ENCODE measurements at regions not wholly inside any gene's neighbourhood (a gene's known extent, or its start where the extent isn't known, plus 50 kb on each side); places are given as distances from the start of the nearest gene placed in this dataset.

DNA sequence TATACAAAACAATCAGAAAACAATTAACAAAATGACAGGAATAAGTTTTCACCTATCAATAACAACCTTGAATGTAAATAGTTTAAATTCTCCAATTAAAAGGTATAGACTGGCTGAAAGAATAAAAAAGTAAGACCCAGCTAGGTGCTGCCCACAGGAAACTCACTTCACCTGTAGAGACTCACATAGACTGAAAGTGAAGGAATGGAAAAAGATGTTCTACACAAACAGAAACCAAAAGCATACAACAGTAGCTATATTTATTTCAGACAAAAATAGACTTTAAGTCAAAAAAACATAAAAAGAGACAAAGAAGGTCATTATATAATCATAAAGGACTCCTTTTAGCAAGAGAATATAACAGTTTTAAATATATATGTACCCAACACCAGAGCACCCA is 152.4 kb upstream of the PWP1 start:
- no peak for DNase-seq

DNA sequence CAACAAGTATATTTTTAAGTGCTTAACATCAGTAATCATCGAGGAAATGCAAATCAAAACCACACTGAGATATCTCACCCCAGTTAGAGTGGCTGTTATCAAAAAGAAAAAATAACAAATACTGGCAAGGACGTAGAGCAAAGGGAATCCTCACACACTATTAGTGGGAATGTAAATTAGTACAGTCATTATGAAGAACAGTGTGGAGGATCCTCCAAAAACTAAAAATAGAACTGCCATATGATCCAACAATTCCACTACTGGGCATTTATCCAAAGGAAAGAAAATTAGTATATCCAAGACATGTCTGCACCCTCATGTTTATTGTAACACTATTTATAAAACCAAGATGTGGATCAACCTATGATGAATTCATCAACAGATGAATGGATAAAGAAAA is 149.0 kb upstream of the PWP1 start:
- no peak for DNase-seq

DNA sequence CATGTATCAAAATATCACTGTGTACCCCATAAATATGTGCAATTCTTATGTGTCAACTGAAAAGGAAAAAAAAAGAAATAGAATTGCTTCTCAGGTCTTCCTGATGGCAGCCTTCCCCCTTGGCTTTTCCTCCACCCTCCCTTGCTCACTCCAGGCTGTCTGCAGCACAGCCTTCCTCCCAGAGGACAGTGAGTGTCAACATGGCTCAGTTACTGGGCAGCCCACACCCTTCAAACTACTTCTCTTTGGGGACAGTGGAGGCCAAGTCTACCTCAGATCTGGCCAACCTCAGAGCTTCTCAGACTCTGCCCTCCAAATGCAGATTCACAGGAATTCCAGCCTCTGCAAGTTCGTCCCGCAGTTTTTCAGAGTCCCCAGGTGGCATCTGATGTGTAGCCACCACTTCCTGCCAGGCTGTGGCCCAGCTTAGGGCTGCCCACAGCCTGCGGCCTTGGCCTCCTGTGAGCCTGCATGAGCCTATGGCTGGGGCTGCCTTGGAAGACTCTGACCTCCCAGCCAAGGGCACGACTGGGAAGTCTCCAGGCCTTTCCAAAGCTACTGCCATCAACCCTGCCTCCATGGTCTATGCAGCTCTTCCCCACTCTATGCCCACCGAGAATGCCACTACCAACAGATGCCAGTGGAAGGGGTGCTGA is 148.0 kb upstream of the PWP1 start:
- DNase-seq: no peak

DNA sequence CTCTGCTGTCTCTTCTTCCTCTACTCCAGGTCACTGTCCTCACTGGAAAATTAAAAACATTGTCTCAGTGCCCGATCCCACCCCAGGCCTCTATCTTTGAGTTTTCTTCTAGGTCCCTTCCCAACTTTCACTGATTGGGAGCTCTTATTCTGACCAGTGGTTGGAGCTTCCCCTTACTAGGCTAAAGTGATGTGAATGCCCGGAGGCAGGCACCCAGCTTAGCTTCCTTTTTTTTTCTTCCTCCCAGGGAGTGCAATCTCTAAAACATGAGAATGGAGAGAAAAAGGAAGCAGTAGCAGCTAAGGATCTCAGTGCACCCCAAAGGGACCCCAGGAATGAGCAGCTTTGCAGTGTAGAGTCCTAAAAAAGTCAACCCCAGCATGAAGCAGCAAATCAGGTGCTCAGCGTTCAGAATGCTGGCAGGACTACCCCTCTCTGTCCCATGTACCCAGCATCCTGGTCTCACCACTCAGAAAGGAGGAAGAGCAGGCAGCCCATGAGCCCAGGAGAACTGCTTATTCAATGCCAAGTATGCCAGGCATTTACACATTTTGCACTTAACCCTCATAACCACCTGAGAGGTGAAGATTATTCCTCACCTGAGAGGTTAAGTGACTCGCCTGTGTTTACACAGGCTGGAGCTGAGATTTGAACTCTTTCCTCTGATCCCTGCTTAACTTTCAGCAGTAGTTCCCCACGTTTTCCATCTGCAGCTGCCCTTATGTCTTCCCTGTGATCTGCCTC is 146.2 kb upstream of the PWP1 start:
- no peak for DNase-seq

DNA sequence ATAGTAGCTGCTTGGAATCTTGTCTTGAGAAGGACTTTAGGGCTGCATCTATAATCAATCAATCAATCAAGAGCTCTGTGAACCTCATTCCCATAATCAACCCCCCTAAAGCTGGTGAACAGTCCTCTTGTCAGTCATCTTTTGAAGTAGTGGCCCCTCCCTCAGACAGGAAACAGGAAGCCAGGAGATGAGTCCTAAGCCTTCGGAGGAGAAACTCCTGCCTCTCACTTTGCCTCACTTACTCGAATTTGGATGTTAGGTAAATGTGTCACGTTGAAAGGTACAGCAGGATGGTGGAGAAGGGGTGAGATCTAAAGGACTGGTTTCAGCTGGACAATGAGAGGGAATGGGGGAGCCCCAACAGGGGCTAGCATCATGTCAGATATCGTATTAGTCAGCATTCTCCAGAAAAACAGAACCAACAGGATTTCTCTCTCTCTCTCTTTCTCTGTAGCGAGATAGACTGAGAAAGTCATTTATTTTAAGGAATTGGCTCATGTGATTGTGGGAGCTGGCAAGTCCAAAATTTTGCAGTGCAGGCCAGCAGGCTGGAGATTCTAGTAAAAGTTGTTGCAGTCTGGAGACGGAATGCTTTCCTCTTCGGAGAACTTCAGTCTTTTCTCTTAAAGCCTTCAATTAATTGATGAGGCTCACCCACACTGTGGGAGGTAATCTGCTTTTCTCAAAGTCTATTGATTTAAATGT is 144.4 kb upstream of the PWP1 start:
- no peak for DNase-seq

DNA sequence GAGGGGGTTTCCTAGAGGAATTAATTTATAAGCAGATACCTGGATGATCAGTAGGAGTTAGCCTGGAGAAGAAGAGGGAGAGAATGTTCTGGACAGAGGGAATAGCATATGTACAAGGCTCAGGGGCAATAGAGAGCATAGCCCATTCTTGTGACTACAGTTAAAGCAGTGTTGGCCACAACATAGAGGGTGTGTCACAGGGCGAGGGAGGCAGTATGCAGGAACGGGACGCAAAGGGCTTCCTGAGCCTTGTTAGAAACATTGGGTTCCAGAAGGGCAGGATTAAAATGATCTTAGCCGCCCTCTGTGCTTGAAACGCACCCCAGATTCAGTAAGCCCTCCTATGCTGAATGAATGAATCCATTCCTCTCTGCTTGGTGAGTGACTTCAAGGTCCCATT is 142.2 kb upstream of the PWP1 start:
- DNase-seq: no peak

DNA sequence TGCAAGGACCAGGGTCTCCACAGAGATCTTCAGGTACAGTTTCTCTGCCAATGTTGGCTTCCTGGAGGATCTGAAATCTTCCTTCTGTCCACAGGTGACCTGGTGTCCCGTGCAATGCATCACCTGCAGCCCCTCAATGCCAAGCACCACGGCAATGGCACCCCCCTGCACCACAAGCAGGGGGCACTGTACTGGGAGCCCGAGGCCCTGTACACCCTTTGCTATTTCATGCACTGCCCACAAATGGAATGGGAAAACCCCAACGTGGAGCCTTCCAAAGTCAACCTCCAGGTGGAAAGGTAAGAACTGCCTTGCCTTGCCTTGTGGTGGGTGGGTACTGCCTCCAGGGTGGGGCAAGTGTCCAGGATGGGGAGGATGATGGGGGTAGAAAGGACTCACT is 141.8 kb upstream of the PWP1 start:
- no peak for DNase-seq

DNA sequence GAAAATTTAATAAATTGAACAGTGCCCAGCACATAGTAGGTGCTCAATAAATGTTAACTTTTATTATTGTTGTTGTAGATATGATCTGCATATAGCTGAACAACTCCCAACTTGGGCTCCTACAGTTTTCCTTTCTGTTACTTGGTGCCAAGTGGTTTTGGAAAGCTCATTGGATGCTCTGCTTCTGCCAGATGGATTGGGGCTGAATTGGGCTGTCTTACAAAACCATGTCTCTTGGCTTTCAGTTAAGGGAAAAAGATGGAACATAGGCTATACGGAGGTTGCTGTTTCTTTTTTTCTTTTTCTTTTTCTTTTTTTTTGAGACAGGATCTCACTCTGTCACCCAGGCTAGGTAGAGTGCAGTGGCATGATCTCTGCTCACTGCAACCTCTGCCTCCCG is 140.7 kb upstream of the PWP1 start:
- DNase-seq: no peak

DNA sequence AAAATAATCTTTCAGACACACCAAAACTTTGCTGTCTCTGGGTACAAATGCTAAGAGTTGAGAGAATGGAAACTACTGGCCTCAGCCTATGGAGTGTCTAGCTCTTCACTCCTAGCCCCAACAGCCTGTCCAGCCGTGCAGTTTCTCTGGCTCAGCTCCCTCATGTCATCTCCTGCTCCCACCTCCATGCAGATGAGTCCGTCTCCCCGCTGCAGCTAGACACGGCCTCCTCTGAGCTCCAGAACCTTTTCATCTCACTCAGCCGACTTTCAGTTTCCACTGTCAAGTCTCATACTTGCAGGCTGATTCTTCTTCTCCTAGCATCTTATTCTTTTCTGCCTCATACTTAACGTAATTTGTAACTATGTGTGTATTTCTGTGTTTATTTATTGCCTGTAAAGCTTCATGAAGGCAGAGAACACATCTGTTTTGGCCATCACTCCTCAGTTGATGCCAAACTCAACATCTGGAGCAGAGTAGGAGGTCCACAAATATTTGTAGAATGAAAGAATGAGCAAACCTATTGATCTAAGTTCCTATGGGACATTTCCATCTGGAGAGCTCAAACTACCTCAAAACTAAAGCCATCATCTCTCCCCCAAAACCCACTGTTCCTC is 139.8 kb upstream of the PWP1 start:
- DNase-seq: no peak

DNA sequence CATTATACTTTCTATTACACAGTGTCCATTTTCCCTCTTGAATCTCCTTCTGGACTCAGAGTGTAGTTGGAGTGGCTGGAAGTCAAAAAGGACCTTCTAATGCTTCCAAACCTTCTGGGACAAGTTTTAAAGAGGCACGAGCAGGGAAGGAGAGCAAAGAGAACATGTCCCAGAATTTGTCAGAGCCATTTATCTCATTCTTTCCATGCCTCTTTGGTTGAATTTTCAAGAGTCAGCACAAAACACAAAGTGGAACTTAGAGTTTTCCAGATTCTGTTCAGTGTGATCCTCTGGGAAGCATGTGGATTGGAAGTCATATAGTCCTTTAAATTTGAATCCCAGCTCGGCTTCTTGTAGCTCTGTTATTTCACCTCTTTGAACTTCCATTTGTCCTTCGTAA is 138.2 kb upstream of the PWP1 start:
- no peak for DNase-seq

DNA sequence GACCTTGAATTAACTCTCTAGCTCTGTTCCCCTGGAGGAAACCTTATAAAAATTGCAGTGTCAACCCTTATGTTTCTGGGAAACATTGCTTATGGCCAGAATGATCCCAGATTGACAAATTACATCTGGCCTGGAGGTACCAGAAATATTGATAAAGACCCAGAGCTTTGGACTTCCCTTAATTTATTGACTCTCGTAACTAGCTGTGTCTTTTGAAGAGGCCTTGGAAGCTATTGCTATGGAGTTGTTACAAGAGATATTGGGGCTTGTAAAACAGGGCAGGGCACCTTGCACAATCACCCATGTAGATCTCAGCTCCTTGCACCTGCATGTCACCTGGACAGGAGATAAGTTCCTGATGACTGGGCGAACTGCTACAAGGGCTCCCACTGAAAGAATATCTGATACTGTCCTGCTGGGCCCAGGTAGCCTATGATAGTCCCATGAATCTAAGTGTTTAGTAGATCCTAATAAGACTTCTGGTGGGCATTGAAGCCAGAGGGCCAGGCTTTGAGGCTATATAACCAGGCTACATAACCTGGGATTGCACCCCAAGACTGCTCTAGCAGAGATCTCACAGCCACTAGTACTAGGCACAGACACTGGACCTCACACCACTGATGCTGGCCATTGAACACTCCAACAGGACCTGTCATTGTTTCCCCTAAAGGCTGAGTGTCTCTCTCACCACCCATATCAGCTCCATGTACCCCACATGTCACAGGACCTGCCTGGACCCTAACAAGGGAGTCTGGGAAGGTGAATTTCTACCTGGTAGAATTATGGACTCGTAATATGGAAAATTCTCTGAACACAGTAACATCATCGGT is 135.7 kb upstream of the PWP1 start:
- DNase-seq: no peak

DNA sequence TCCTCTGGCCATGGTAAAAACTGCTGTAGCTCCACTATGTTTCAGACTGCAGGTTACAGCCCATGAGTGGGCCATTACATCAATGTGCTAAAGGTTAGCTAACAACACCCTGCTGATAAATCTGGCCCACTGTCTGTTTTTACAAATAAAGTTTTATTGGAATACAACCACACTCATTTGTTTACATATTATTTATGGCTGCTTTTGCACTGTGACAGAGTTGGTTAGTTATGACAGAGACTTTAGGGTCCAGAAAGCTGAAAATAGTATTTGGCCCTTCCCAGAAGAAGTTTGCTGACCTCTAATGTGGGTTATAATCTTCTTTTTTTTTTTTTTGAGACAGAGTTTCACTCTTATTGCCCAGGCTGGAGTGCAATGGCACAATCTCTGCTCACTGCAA is 134.2 kb upstream of the PWP1 start:
- DNase-seq: no peak

DNA sequence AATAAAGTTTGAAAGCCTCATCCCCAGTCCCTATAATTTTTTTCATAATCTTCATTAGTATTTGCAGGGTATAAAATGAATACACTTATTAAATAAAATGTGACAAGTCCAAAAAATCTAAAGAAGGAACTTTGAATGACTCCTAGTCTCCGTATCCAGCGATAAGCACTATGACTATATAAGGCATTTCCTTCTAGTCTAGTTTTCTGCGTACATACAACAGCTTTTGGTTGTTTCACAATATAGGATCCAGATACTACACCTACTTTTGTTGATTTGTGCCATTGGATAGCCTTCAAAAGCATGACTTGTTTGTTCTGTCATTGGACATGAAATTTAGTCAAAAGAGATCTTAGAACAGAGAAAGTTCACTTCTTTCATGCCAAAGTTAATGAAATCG is 133.3 kb upstream of the PWP1 start:
- DNase-seq: no peak

DNA sequence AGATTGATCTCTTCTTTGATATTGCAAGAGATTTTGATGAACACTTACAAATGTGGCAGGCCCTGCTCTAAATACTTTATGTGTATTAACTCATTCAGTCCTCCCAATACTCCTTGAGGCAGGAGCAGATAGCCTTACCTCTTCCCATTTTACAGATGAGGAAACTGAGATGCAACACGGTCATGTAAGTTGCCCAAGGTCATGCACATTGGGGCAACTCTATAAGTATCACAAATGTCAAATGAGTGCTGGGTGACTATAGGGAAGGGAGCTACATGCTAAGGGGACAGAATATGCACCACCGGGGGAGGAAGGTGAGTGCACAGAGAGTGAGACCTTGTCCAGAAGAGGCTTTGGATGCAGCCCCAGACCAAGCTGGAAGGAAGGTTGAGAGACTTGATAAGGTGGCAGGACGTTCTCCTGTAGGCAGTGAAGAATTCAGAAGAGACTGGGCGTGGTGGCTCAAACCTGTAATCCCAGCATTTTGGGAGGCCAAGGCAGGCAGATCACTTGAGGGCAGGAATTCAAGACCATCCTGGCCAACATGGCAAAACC is 132.3 kb upstream of the PWP1 start:
- no peak for DNase-seq

DNA sequence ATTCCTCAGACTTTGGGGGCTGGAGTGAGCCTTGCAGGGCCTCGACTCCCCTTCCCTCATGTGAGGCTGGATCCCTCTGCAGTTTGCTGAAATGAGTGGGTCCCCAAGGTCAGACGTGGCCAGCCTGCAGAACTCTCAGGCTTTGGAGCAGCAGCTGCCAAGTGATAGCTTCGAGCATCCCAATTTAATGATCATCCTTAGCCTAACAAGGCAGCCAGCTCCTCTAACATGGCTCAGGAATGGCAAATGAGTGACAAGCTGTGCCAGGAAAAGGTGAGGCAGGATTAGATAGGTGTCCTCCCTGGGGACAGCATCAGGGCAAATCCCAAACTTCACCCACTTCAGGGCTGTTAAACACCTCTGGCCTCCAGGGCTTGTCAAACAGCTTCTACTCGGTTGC is 130.7 kb upstream of the PWP1 start:
- DNase-seq: no peak

DNA sequence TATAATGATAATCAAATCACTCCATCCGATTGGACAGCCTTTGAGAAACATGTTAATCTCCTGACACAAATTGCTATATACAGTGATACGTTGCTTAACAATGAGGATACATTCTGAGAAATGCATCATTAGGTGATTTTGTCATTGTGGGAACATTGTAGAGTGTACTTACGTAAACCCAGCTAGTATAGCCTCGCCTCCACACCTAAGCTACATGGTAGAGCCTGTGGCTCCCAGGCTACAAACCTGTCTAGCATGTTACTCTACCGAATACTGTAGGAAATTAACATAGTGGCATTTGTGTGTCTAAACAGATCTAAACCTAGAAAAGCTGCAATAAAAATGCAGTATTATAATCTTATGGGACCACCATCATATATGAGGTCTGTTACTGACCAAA is 128.6 kb upstream of the PWP1 start:
- DNase-seq: no peak

DNA sequence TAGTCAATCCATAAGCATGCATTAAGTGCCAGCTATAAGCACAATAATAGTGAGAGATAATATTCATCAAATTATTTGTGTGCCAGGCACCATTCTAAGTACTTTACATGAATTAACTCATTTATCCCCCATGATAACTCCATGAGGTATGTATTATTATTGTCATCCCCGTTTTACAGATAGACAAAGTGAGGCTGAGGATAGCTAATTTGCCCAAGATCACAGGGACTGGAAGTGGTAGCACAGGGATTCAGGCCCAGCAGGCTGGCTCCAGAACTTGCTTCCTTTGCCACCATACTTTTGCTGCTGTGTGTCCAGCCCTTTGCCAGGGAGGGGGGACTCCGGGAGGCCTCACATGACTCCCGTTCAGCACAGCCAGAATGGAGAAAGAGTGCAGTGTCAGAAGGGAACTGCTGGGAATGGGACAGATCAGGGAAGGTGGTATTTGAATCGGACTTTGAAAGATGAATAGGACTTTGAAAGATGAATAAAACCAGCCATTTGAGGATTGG is 128.0 kb upstream of the PWP1 start:
- no peak for DNase-seq

DNA sequence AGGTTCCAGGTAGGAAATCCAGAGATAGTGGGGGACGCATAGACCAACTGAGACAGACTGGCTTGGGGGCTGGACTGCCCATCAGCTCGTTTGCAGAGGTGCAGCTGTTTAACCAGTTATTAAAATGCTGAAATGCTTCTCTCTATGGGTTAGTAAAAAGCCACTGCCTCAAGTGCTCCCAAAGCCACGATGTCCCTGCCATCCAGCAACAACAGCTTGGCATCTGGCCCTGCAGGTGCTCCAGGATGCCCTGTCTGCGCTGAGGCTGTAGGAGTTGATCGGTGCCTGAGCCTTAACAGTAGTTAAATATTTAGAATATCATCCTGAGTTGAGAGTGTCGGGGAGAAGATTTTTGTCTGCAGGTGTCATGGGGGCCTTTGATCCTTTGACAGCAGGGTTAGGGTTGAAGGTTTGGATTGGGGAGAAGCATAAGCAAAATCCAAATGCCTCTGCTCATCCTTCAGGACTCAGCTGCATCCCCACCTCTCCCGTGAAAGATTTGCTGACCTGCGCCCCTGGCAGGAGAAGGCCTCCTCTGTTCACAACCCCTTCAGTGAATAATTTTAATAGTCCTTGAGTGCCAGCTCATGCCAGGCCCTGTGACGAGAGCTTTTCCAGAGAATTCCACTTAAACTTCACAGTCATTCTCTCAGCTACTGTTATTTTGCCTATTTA is 127.3 kb upstream of the PWP1 start:
- DNase-seq: no peak

DNA sequence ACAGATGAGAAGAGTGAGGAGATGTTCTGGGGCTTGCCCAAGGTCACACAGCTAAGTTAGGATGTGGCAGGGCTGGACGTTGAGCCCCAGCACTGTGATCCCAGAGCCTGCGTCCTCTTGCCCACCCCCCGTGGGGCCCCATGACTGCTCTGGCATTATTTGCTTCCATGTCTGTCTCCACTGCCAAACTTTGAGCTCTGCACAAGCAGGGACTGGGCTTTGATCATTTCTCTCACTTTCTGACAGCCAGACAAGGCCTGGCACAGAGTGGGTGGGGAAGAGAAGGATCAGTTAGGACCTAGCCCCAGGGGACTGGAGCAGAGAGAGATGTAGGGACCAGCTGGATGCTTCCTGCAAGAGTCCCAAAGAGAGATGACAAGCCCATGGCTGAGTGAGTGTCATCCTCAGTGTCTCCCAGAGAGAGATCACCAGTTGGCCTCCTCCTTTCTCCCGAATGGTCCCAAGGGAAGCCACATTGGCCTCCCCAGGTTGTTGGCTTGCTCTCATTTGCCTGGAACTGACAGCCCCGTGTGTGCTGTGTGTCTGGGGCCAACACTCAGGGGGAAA is 126.7 kb upstream of the PWP1 start:
- DNase-seq: no peak

DNA sequence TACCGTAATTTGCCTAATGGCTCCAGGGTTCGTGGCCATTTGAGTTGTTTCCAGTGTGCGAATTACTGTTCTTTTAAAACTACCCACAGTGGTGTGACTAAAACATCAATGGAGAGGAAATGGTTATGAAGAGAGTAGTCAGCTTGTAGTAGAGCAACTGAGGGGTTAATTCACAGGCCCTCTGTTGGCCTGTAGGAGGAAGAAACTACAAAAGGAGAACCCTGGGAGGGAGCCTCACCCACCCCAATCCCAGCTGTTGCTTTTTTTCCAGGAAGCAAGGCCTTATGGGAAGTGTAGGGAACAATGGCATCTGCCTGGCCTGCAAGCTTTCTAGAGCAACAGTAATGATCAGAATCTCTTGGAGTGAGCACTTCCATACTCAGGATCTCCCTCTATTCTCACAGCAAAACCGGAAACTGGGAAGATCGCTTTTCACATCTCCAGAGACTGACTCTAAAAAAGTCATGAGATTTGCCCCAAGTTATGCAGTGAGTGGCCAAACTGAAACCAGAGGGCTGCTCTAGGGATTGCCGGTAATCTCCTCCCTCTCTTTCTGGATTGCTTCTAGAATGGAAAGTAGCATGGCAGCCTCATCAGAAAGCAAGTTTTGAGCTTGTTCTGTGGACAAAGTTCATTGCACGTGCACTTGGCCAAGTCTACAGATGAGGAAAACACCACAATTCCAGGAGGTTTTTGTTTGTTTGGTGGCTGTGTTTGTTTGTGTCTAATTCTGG is 125.3 kb upstream of the PWP1 start:
- no peak for DNase-seq

DNA sequence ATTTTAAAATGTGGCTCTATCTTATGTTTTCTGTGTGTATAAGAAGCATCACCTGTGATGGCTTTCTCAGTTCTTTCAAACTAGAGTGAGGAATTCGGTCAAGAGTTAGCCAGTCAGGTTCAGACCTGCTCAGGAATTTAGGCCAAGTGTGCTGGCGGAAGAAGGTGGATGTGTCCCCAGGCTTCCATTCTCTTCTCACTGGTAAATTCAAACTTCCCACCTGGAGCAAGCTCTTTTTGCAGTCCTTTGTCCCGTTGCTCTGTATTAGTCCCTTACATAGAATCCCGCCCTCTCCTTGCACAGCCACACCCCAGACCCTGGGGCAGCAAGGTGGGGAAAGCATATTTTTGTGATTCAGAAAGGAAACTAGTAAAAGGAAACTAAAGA is 124.7 kb upstream of the PWP1 start:
- DNase-seq: no peak

Measured in activated CD4-positive, alpha-beta T cell treated with anti-CD3 and anti-CD28 coated beads for 4 hours (primary cell).